Ramos (cell line): ENCODE measurements at regions not wholly inside any gene's neighbourhood (a gene's known extent, or its start where the extent isn't known, plus 50 kb on each side); places are given as distances from the start of the nearest gene placed in this dataset.

Source experiments
- in situ Hi-C: fragments of 300-500 bp; cut with MboI; formaldehyde crosslinking; loops from one replicate; pipeline ENCODE4 v1.14.3; 2022; ENCODE audit warnings: low sequenced_read_pairs; ENCODE audit not compliant: unreplicated experiment

- in situ Hi-C loops: no loop called here
These were observed 228.7 kb upstream of the SFSWAP start for GRCh38 chr12:131482199-131482598.

GRCh38 chr12:131482686-131483085 is 228.2 kb upstream of the SFSWAP start:
- in situ Hi-C loops: no loop called here

GRCh38 chr12:131486451-131487230 is 224.2 kb upstream of the SFSWAP start:
- in situ Hi-C loops: no loop called here

- in situ Hi-C loops: no loop called here
These were observed 223.3 kb upstream of the SFSWAP start for GRCh38 chr12:131487388-131488124.

GRCh38 chr12:131489718-131490117 is 221.2 kb upstream of the SFSWAP start:
- in situ Hi-C loops: no loop called here

GRCh38 chr12:131491155-131491554 is 219.7 kb upstream of the SFSWAP start:
- in situ Hi-C loops: no loop called here

- in situ Hi-C loops: no loop called here
These were observed 218.9 kb upstream of the SFSWAP start for GRCh38 chr12:131491916-131492490.

- in situ Hi-C loops: no loop called here
These were observed 217.6 kb upstream of the SFSWAP start for GRCh38 chr12:131493068-131493826.

GRCh38 chr12:131494216-131494615 is 216.7 kb upstream of the SFSWAP start:
- in situ Hi-C loops: no loop called here

- in situ Hi-C loops: no loop called here
These were observed 216.0 kb upstream of the SFSWAP start for GRCh38 chr12:131494741-131495524.

- in situ Hi-C loops: no loop called here
These were observed 212.9 kb upstream of the SFSWAP start for GRCh38 chr12:131497966-131498365.

- in situ Hi-C loops: no loop called here
These were observed 211.6 kb upstream of the SFSWAP start for GRCh38 chr12:131499160-131499863.

- in situ Hi-C loops: no loop called here
These were observed 211.1 kb upstream of the SFSWAP start for GRCh38 chr12:131499864-131500190.

- in situ Hi-C loops: no loop called here
These were observed 210.3 kb upstream of the SFSWAP start for GRCh38 chr12:131500564-131500963.

GRCh38 chr12:131505561-131505960 is 205.3 kb upstream of the SFSWAP start:
- in situ Hi-C loops: no loop called here

GRCh38 chr12:131506426-131506825 is 204.5 kb upstream of the SFSWAP start:
- in situ Hi-C loops: no loop called here

GRCh38 chr12:131507094-131507493 is 203.8 kb upstream of the SFSWAP start:
- in situ Hi-C loops: no loop called here

GRCh38 chr12:131507881-131508280 is 203.0 kb upstream of the SFSWAP start:
- in situ Hi-C loops: no loop called here

GRCh38 chr12:131509701-131510100 is 201.2 kb upstream of the SFSWAP start:
- in situ Hi-C loops: no loop called here
